HepG2 (cell line): ENCODE measurements at regions not wholly inside any gene's neighbourhood (a gene's known extent, or its start where the extent isn't known, plus 50 kb on each side); places are given as distances from the start of the nearest gene placed in this dataset.

ENCODE experiments used
- ATAC-seq: fragments of 200-7000 bp; cut with Tn5 transposase; 3 replicates; pipeline ENCODE4 v1.9.1; 2020; ENCODE audit warnings: mild to moderate bottlenecking, moderate library complexity
- BruUV-seq: library from RNA; stranded (reverse); fragments of 400-500 nt; replicated peaks from 2 replicates; lab custom pipeline; 2021; lab: Mats Ljungman, UMichigan
- CTCF ChIA-PET: fragments of 300-600 bp; formaldehyde crosslinking; extraction: SDS; loops from one replicate; lab custom pipeline; 2021; ENCODE audit warnings: low total read pairs, inconsistent platforms, low intra/inter-chr PET ratio; lab: Yijun Ruan, JAX
- POLR2A ChIA-PET: fragments of 350-600 bp; sonication (Branson Sonifier 250); formaldehyde crosslinking; loops from one replicate; lab custom pipeline; 2020; ENCODE audit warnings: antibody characterized with exemption, inconsistent platforms; lab: Yijun Ruan, JAX
- DNase-seq: peaks from one replicate; pipeline ENCODE4 v3.0.0-alpha.2; 2015; ENCODE audit warnings: low spot score
- FAIRE-seq: peaks from 3 replicates; lab custom pipeline; 2011; peaks lifted over from hg19 to GRCh38; lab: Jason Lieb, UNC
- H2AFZ ChIP-seq: one replicate; pipeline ENCODE4 v1.6.1; 2011; ENCODE audit warnings: low read length, inconsistent platforms
- H3K27ac ChIP-seq: fragments of 300-600 bp; 3 replicates; pipeline ENCODE4 v1.8.0; 2011; ENCODE audit warnings: mixed run types, mild to moderate bottlenecking, mixed read lengths, low read length, inconsistent platforms; ENCODE audit not compliant: insufficient read depth; ENCODE audit errors: extremely low read length
- H3K27me3 ChIP-seq, 2 experiments: fragments of 200-600 bp in 1 of 2; 2 replicates in 1 of 2; 3 replicates in 1 of 2; pipeline versions ENCODE4 v1.6.0 to v1.8.0; 2011; ENCODE audit warnings: low read length in 2 of 2, mild to moderate bottlenecking in 2 of 2, moderate library complexity in 2 of 2, inconsistent platforms in 1 of 2; ENCODE audit not compliant: insufficient read depth in 2 of 2, control insufficient read depth in 1 of 2
- H3K36me3 ChIP-seq, 2 experiments: fragments of 200-600 bp in 1 of 2; replicated peaks in 1 of 2; 2 replicates in 1 of 2; 3 replicates in 1 of 2; pipeline versions ENCODE4 v1.5.1 to v1.8.0; 2011; ENCODE audit warnings: low read length in 2 of 2, inconsistent platforms in 1 of 2; ENCODE audit not compliant: insufficient read depth in 2 of 2, control insufficient read depth in 1 of 2
- H3K4me1 ChIP-seq: 2 replicates; pipeline ENCODE4 v1.5.1; 2012; ENCODE audit warnings: low read length, inconsistent platforms; ENCODE audit not compliant: insufficient read depth
- H3K4me2 ChIP-seq: 2 replicates; pipeline ENCODE4 v1.6.0; 2011; ENCODE audit warnings: low read depth, low read length, inconsistent platforms
- H3K4me3 ChIP-seq, 3 experiments: fragments of 200-600 bp in 1 of 3; sonication (generic), shearing (Covaris generic) in 1 of 3; replicated peaks in 1 of 3; 2 replicates each; pipeline ENCODE4 v1.5.1; 2011 to 2016; ENCODE audit warnings: low read length in 3 of 3, inconsistent platforms in 2 of 3, low read depth in 2 of 3, mild to moderate bottlenecking in 2 of 3, control low read depth in 1 of 3, mixed read lengths in 1 of 3; ENCODE audit not compliant: insufficient read depth in 1 of 3
- H3K79me2 ChIP-seq: one replicate; pipeline ENCODE4 v1.6.1; 2011; ENCODE audit warnings: low read length, inconsistent platforms; ENCODE audit not compliant: insufficient read depth
- H3K9ac ChIP-seq: 2 replicates; pipeline ENCODE4 v1.6.0; 2011; ENCODE audit warnings: mild to moderate bottlenecking, low read depth, low read length, inconsistent platforms; ENCODE audit not compliant: insufficient read depth
- H3K9me3 ChIP-seq: 2 replicates; pipeline ENCODE4 v1.5.1; 2012; ENCODE audit warnings: mild to moderate bottlenecking, low read length
- H4K20me1 ChIP-seq: 2 replicates; pipeline ENCODE4 v1.6.0; 2011; ENCODE audit warnings: inconsistent platforms, mild to moderate bottlenecking, low read length, moderate library complexity; ENCODE audit not compliant: insufficient read depth
- BRCA1 ChIP-seq: sonication (generic); formaldehyde crosslinking; IDR thresholded peaks from 2 replicates; pipeline ENCODE4 v1.4.0; 2020; ENCODE audit warnings: missing genetic modification reagents
- CENPT ChIP-seq: sonication (generic); formaldehyde crosslinking; IDR thresholded peaks from 2 replicates; pipeline ENCODE4 v1.8.0; 2022; ENCODE audit warnings: low read depth, mild to moderate bottlenecking, moderate library complexity, missing genetic modification reagents
- HMGXB4 ChIP-seq, 2 experiments: sonication (generic) in 1 of 2; formaldehyde crosslinking in 1 of 2; IDR thresholded peaks; 2 replicates each; pipeline versions ENCODE4 v1.4.0 to v1.6.1; 2018 to 2020; ENCODE audit warnings: missing genetic modification reagents in 2 of 2, borderline replicate concordance in 1 of 2, low read depth in 1 of 2, mild to moderate bottlenecking in 1 of 2, missing biosample characterization in 1 of 2
- KDM4B ChIP-seq: sonication (generic); formaldehyde crosslinking; IDR thresholded peaks from 2 replicates; pipeline ENCODE4 v1.4.0; 2020; ENCODE audit warnings: missing genetic modification reagents
- KLF11 ChIP-seq: IDR thresholded peaks from 2 replicates; pipeline ENCODE4 v1.6.1; 2016; ENCODE audit warnings: missing compliant biosample characterization
- MEF2D ChIP-seq: sonication (generic); formaldehyde crosslinking; IDR thresholded peaks from 2 replicates; pipeline ENCODE4 v1.5.1; 2020; ENCODE audit warnings: mild to moderate bottlenecking, missing genetic modification reagents
- MIXL1 ChIP-seq: IDR thresholded peaks from 2 replicates; pipeline ENCODE4 v1.6.1; 2016
- MYPOP ChIP-seq: sonication (generic); formaldehyde crosslinking; IDR thresholded peaks from 2 replicates; pipeline ENCODE4 v1.8.1; 2023; ENCODE audit warnings: mild to moderate bottlenecking, moderate library complexity, missing genetic modification reagents
- PHF8 ChIP-seq: sonication (generic); formaldehyde crosslinking; IDR thresholded peaks from 2 replicates; pipeline ENCODE4 v1.5.0; 2020; ENCODE audit warnings: missing genetic modification reagents
- RFX3 ChIP-seq: IDR thresholded peaks from 2 replicates; pipeline ENCODE4 v1.6.1; 2016; ENCODE audit warnings: missing biosample characterization, missing genetic modification reagents
- XBP1 ChIP-seq: sonication (generic); formaldehyde crosslinking; IDR thresholded peaks from 2 replicates; pipeline ENCODE4 v1.5.0; 2020; ENCODE audit warnings: missing genetic modification reagents
- ZBTB25 ChIP-seq: IDR thresholded peaks from 2 replicates; pipeline ENCODE4 v1.6.1; 2018; ENCODE audit warnings: missing genetic modification reagents
- ZNF12 ChIP-seq: sonication (generic); formaldehyde crosslinking; IDR thresholded peaks from 2 replicates; pipeline ENCODE4 v1.5.0; 2020; ENCODE audit warnings: missing genetic modification reagents
- ZNF124 ChIP-seq: sonication (generic); formaldehyde crosslinking; IDR thresholded peaks from 2 replicates; pipeline ENCODE4 v1.4.0; 2020; ENCODE audit warnings: missing genetic modification reagents
- ZNF234 ChIP-seq: sonication (generic); formaldehyde crosslinking; conservative IDR thresholded peaks from 2 replicates; pipeline ENCODE4 v1.5.1; 2020; ENCODE audit warnings: mild to moderate bottlenecking, missing genetic modification reagents
- ZNF3 ChIP-seq: IDR thresholded peaks from 2 replicates; pipeline ENCODE4 v1.7.0; 2017; ENCODE audit warnings: inconsistent platforms
- ZNF496 ChIP-seq: sonication (generic); formaldehyde crosslinking; IDR thresholded peaks from 2 replicates; pipeline ENCODE4 v1.8.1; 2023; ENCODE audit warnings: mild to moderate bottlenecking, moderate library complexity, missing genetic modification reagents; ENCODE audit not compliant: insufficient replicate concordance
- ZNF563 ChIP-seq: sonication (generic); formaldehyde crosslinking; IDR thresholded peaks from 2 replicates; pipeline ENCODE4 v1.8.0; 2022; ENCODE audit warnings: mild to moderate bottlenecking, moderate library complexity, missing genetic modification reagents
- ZNF597 ChIP-seq: sonication (generic); formaldehyde crosslinking; IDR thresholded peaks from 2 replicates; pipeline ENCODE4 v1.5.0; 2020; ENCODE audit warnings: missing genetic modification reagents
- WGBS: methylation state at CpG from one replicate; pipeline ENCODE4 v1.1.6; 2017; ENCODE audit warnings: low lambda C conversion rate; 5-methylcytosine and 5-hydroxymethylcytosine counted together
- in situ Hi-C: cut with HindIII; loops from 2 replicates; pipeline ENCODE4 v1.10.0; 2017; ENCODE audit warnings: low pct_unique_long_range_greater_than_20kb; ENCODE audit not compliant: extremely low pct_ligation_motif_present
- intact Hi-C: fragments of 100-400 bp; cut with micrococcal nuclease; formaldehyde crosslinking; loops from one replicate; pipeline ENCODE4 v1.10.0; 2022; ENCODE audit not compliant: unreplicated experiment

GRCh38 chr13:80858131-80858530, 517.2 kb upstream of the SPRY2 start:
- FAIRE-seq, result no peak
- H3K9me3 ChIP-seq, result no peaks in the 10 kb centered on the region
- H3K4me1 ChIP-seq, result no peaks in the 10 kb centered on the region
- H3K27me3 ChIP-seq, result no peaks in the 10 kb centered on the region
- H3K9ac ChIP-seq, result no peak overlapping the region
- in situ Hi-C loops, result no loop called here
- no peaks in the 10 kb centered on the region for H3K79me2 ChIP-seq
- no peak overlapping the region for H3K4me2 ChIP-seq
- intact Hi-C loops, result no loop called here
- no peak for TF ChIP-seq ZNF124 (CRISPR knock-in tag)
- no peak for TF ChIP-seq ZNF3
- no peak for TF ChIP-seq RFX3 (CRISPR knock-in tag)
- TF ChIP-seq MEF2D (CRISPR knock-in tag), result no peak
- no peak for TF ChIP-seq ZNF234 (CRISPR knock-in tag)
- TF ChIP-seq ZBTB25 (CRISPR knock-in tag), result no peak
- TF ChIP-seq XBP1 (CRISPR knock-in tag), result no peak
- no peak for TF ChIP-seq ZNF597
- TF ChIP-seq ZNF12 (CRISPR knock-in tag), result no peak
- TF ChIP-seq MYPOP (CRISPR knock-in tag), result no peak
- TF ChIP-seq BRCA1 (CRISPR knock-in tag), result no peak
- no peak for TF ChIP-seq HMGXB4 (CRISPR knock-in tag; IDR thresholded peaks at IDR 0.05; ENCODE audit: borderline replicate concordance in 1 of 2, low read depth in 1 of 2)
- no peak for TF ChIP-seq CENPT (CRISPR knock-in tag)
- TF ChIP-seq PHF8 (CRISPR knock-in tag), result no peak
- no peak for TF ChIP-seq KLF11
- TF ChIP-seq ZNF563, result no peak
- TF ChIP-seq MIXL1 (CRISPR knock-in tag), result no peak
- no peak for TF ChIP-seq KDM4B (CRISPR knock-in tag)
- TF ChIP-seq ZNF496 (CRISPR knock-in tag), result no peak
- H2AFZ ChIP-seq, result no peak overlapping the region
- no peaks in the 10 kb centered on the region for H3K36me3 ChIP-seq
- BruUV-seq, result no TSS peak
- H3K4me3 ChIP-seq, result no peak overlapping the region
- 8% methylated on average over 2 of the region's 2 CpGs for WGBS
- CTCF ChIA-PET, result no interaction called here
- no peak for DNase-seq
- H4K20me1 ChIP-seq, result no peaks in the 10 kb centered on the region
- POLR2A ChIA-PET, result no interaction called here
- H3K27ac ChIP-seq, result no peak overlapping the region
- ATAC-seq, result no peak
